ENCODE measurements at regions not wholly inside any gene's neighbourhood (a gene's known extent, or its start where the extent isn't known, plus 50 kb on each side); places are given as distances from the start of the nearest gene placed in this dataset.

GRCh38 chr1:222195857-222196256 is 352.0 kb downstream of the HHIPL2 start (continued):
- TF ChIP-seq MEF2A (IDR thresholded peaks at IDR 0.05; ENCODE audit: borderline replicate concordance, low read depth): no peak
- TF ChIP-seq USF2 (IDR thresholded peaks at IDR 0.05; ENCODE audit: borderline replicate concordance, low read depth, low read length): no peak

- Histone ChIP-seq H3K4me3 (ENCODE audit: low read depth in 2 of 2, low read length in 1 of 2) (no peak overlapping the region), H3K79me2 (ENCODE audit: insufficient read depth) (no peaks in the 10 kb centered on the region), H4K20me1 (ENCODE audit: insufficient read depth) (no peaks in the 10 kb centered on the region), H3K4me2 (no peak overlapping the region), H3K27me3 (ENCODE audit: insufficient read depth) (no peaks in the 10 kb centered on the region), H3K36me3 (replicated peaks in 1 of 2; ENCODE audit: control insufficient read depth in 1 of 2, insufficient read depth in 2 of 2, low read length in 1 of 2) (no peaks in the 10 kb centered on the region), H3K9me2 (no peaks in the 10 kb centered on the region), H2AFZ (ENCODE audit: low read depth) (no peak overlapping the region), H3K4me1 (ENCODE audit: control insufficient read depth in 1 of 2, insufficient read depth in 2 of 2, low read depth in 1 of 2, low read length in 1 of 2) (no peaks in the 10 kb centered on the region), H3K9ac (no peak overlapping the region), H3F3A (replicated peaks; ENCODE audit: insufficient read depth) (no peaks in the 10 kb centered on the region), H3K9me3 (no peaks in the 10 kb centered on the region), H3K27ac (ENCODE audit: low read depth in 2 of 2, low read length in 1 of 2) (no peak overlapping the region)
- TF ChIP-seq EZH2phosphoT487 (IDR thresholded peaks at IDR 0.05; ENCODE audit: borderline replicate concordance, low read depth) (no peak), RXRA (IDR thresholded peaks at IDR 0.05; ENCODE audit: borderline replicate concordance, low read depth) (no peak), TEAD4 (IDR thresholded peaks at IDR 0.05; ENCODE audit: borderline replicate concordance, insufficient read depth) (no peak), MXI1 (IDR thresholded peaks at IDR 0.05; ENCODE audit: low read depth, low read length) (no peak), POLR2AphosphoS5 (IDR thresholded peaks at IDR 0.05; ENCODE audit: low read depth, low read length) (no peak), USF2 (IDR thresholded peaks at IDR 0.05; ENCODE audit: borderline replicate concordance, low read depth, low read length) (no peak), YY1 (IDR thresholded peaks at IDR 0.05; ENCODE audit: low read depth) (no peak), CTCF (IDR thresholded peaks at IDR 0.05) (no peak), MEF2A (IDR thresholded peaks at IDR 0.05; ENCODE audit: borderline replicate concordance, low read depth) (no peak), SMC3 (IDR thresholded peaks at IDR 0.05; ENCODE audit: low read depth, low read length) (no peak), RCOR1 (IDR thresholded peaks at IDR 0.05; ENCODE audit: low read length) (no peak), GATA2 (CRISPR knock-in tag; IDR thresholded peaks at IDR 0.05) (no peak), NFIC (IDR thresholded peaks at IDR 0.05; ENCODE audit: borderline replicate concordance) (no peak), RFX5 (IDR thresholded peaks at IDR 0.05; ENCODE audit: low read length) (no peak), FOXM1 (IDR thresholded peaks at IDR 0.05; ENCODE audit: low read depth) (no peak), USF1 (IDR thresholded peaks at IDR 0.05; ENCODE audit: borderline replicate concordance, low read depth) (no peak), FOXJ3 (CRISPR knock-in tag; IDR thresholded peaks at IDR 0.05) (no peak), NRF1 (IDR thresholded peaks at IDR 0.05; ENCODE audit: low read depth, low read length) (no peak), ZBTB33 (IDR thresholded peaks at IDR 0.05; ENCODE audit: borderline replicate concordance, low read depth) (no peak)
- TF ChIP-seq, protein P1, sequence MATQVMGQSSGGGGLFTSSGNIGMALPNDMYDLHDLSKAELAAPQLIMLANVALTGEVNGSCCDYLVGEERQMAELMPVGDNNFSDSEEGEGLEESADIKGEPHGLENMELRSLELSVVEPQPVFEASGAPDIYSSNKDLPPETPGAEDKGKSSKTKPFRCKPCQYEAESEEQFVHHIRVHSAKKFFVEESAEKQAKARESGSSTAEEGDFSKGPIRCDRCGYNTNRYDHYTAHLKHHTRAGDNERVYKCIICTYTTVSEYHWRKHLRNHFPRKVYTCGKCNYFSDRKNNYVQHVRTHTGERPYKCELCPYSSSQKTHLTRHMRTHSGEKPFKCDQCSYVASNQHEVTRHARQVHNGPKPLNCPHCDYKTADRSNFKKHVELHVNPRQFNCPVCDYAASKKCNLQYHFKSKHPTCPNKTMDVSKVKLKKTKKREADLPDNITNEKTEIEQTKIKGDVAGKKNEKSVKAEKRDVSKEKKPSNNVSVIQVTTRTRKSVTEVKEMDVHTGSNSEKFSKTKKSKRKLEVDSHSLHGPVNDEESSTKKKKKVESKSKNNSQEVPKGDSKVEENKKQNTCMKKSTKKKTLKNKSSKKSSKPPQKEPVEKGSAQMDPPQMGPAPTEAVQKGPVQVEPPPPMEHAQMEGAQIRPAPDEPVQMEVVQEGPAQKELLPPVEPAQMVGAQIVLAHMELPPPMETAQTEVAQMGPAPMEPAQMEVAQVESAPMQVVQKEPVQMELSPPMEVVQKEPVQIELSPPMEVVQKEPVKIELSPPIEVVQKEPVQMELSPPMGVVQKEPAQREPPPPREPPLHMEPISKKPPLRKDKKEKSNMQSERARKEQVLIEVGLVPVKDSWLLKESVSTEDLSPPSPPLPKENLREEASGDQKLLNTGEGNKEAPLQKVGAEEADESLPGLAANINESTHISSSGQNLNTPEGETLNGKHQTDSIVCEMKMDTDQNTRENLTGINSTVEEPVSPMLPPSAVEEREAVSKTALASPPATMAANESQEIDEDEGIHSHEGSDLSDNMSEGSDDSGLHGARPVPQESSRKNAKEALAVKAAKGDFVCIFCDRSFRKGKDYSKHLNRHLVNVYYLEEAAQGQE (IDR thresholded peaks at IDR 0.05; ENCODE audit: low read depth, low read length): no peak
- WGBS (ENCODE audit: low lambda C conversion rate): 22% methylated on average over 1 of the region's 1 CpG
- POLR2A ChIA-PET: no interaction called here
- DNase-seq: no peak
- CTCF ChIA-PET: no interaction called here
Observed at GRCh38 chr1:222189218-222189617, 358.7 kb downstream of the HHIPL2 start.
